NB4 (cell line): ENCODE measurements at regions not wholly inside any gene's neighbourhood (a gene's known extent, or its start where the extent isn't known, plus 50 kb on each side); places are given as distances from the start of the nearest gene placed in this dataset.

Experiments
- CTCF ChIP-seq: IDR thresholded peaks from one replicate; pipeline ENCODE4 v1.5.1; 2012; ENCODE audit warnings: low read depth, low read length
- MAX ChIP-seq: IDR thresholded peaks from 2 replicates; pipeline ENCODE4 v1.6.1; 2011; ENCODE audit warnings: low read depth, low read length
- MYC ChIP-seq: IDR thresholded peaks from 2 replicates; pipeline ENCODE4 v1.6.1; 2011; ENCODE audit warnings: low read depth, low read length
- POLR2A ChIP-seq: IDR thresholded peaks from 2 replicates; pipeline ENCODE4 v1.6.1; 2011; ENCODE audit warnings: mild to moderate bottlenecking; ENCODE audit not compliant: insufficient read length; ENCODE audit errors: extremely low read depth

DNA sequence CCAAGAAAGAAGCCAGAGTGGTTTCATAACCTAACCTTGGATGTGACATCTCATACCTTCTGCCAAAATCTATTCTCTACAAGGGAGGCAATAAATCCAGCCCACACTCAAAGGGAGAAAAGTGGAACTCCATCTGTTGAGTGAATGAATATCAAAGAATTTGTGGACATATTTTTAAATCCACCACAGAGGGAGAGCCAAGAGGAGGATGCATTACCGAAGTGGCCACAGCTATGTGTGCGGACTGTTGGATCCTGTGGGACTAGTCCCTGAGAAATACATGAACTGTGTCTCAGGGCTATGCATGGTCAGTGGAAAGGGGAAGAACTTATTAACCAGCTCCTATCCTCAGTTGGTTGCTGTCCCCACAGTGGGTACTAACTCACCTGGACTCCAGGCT is 273.9 kb downstream of the NUAK1 start:
- no peak for TF ChIP-seq MYC
- no peak for TF ChIP-seq CTCF
- no peak for TF ChIP-seq MAX
- TF ChIP-seq POLR2A = no peak
